ENCODE measurements at regions not wholly inside any gene's neighbourhood (a gene's known extent, or its start where the extent isn't known, plus 50 kb on each side); places are given as distances from the start of the nearest gene placed in this dataset.

GRCh38 chr3:64417816-64418215 is 192.6 kb upstream of the PRICKLE2 start:
- Mint-ChIP-seq H3K36me3 (ENCODE audit: unreplicated experiment) (no peaks in the 10 kb centered on the region), H3K27ac (ENCODE audit: unreplicated experiment) (peak overlapping the region; percentile 43), H3K4me3 (ENCODE audit: unreplicated experiment) (no peak overlapping the region), H3K27me3 (ENCODE audit: unreplicated experiment) (no peaks in the 10 kb centered on the region), H3K4me1 (ENCODE audit: unreplicated experiment) (peaks cover 14% of the 10 kb centered on the region), H3K9me3 (ENCODE audit: unreplicated experiment) (no peaks in the 10 kb centered on the region)
- no peak for TF ChIP-seq CTCF (IDR thresholded peaks at IDR 0.05)
- no peak for DNase-seq (ENCODE audit: extremely low spot score, unreplicated experiment)

DNA sequence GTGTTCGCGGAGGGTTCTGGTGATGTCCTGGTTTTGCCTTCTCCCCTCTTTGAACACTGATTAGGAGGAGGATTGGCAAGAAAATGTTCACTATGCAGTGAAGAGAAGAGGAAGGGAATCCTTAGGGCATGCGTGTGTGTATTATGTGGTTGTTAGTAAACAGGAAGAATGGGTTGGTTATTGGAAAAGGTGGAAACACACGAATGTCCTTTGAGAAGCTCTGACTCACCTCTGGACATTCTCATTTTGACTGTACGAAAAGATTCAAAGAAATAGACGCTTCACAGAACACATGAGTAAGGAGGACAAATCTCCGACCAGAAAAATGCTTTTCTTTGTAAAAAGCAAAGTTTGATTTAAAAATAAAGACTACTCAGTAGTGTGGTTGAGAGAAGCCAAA is 188.8 kb upstream of the PRICKLE2 start:
- TF ChIP-seq CTCF (IDR thresholded peaks at IDR 0.05): no peak
- H3K4me3 Mint-ChIP-seq (ENCODE audit: unreplicated experiment): no peak overlapping the region
- H3K27me3 Mint-ChIP-seq (ENCODE audit: unreplicated experiment): no peaks in the 10 kb centered on the region
- H3K36me3 Mint-ChIP-seq (ENCODE audit: unreplicated experiment): no peaks in the 10 kb centered on the region
- no peak for DNase-seq (ENCODE audit: extremely low spot score, unreplicated experiment)
- H3K4me1 Mint-ChIP-seq (ENCODE audit: unreplicated experiment): peaks cover 10% of the 10 kb centered on the region
- no peak overlapping the region for H3K27ac Mint-ChIP-seq (ENCODE audit: unreplicated experiment)
- H3K9me3 Mint-ChIP-seq (ENCODE audit: unreplicated experiment): no peaks in the 10 kb centered on the region

GRCh38 chr3:64411101-64411500 is 185.8 kb upstream of the PRICKLE2 start:
- Mint-ChIP-seq H3K9me3 (ENCODE audit: unreplicated experiment) (no peaks in the 10 kb centered on the region), H3K27ac (ENCODE audit: unreplicated experiment) (no peak overlapping the region), H3K4me1 (ENCODE audit: unreplicated experiment) (peaks cover 4% of the 10 kb centered on the region), H3K27me3 (ENCODE audit: unreplicated experiment) (peaks cover 3% of the 10 kb centered on the region), H3K36me3 (ENCODE audit: unreplicated experiment) (peaks cover 2% of the 10 kb centered on the region), H3K4me3 (ENCODE audit: unreplicated experiment) (no peak overlapping the region)
- TF ChIP-seq CTCF (IDR thresholded peaks at IDR 0.05): no peak
- no peak for DNase-seq (ENCODE audit: extremely low spot score, unreplicated experiment)

- H3K9me3 Mint-ChIP-seq (ENCODE audit: unreplicated experiment): no peaks in the 10 kb centered on the region
- H3K4me3 Mint-ChIP-seq (ENCODE audit: unreplicated experiment): no peak overlapping the region
- H3K27me3 Mint-ChIP-seq (ENCODE audit: unreplicated experiment): peaks cover 3% of the 10 kb centered on the region
These were observed 185.0 kb upstream of the PRICKLE2 start for GRCh38 chr3:64410226-64410625.

GRCh38 chr3:64408770-64409169 is 183.5 kb upstream of the PRICKLE2 start:
- Mint-ChIP-seq H3K4me3 (ENCODE audit: unreplicated experiment) (no peak overlapping the region), H3K27ac (ENCODE audit: unreplicated experiment) (no peak overlapping the region), H3K36me3 (ENCODE audit: unreplicated experiment) (peaks cover 2% of the 10 kb centered on the region), H3K4me1 (ENCODE audit: unreplicated experiment) (peaks cover 17% of the 10 kb centered on the region), H3K9me3 (ENCODE audit: unreplicated experiment) (no peaks in the 10 kb centered on the region), H3K27me3 (ENCODE audit: unreplicated experiment) (peaks cover 3% of the 10 kb centered on the region)
- no peak for DNase-seq (ENCODE audit: extremely low spot score, unreplicated experiment)
- TF ChIP-seq CTCF (IDR thresholded peaks at IDR 0.05): no peak

More at GRCh38 chr3:64410226-64410625, 185.0 kb upstream of the PRICKLE2 start:
- Mint-ChIP-seq H3K4me1 (ENCODE audit: unreplicated experiment) (peaks cover 13% of the 10 kb centered on the region), H3K36me3 (ENCODE audit: unreplicated experiment) (peaks cover 2% of the 10 kb centered on the region), H3K27ac (ENCODE audit: unreplicated experiment) (no peak overlapping the region)
- DNase-seq (ENCODE audit: extremely low spot score, unreplicated experiment): no peak
- TF ChIP-seq CTCF (IDR thresholded peaks at IDR 0.05): no peak
